ENCODE measurements at regions not wholly inside any gene's neighbourhood (a gene's known extent, or its start where the extent isn't known, plus 50 kb on each side); places are given as distances from the start of the nearest gene placed in this dataset.

- TF ChIP-seq, protein P1, sequence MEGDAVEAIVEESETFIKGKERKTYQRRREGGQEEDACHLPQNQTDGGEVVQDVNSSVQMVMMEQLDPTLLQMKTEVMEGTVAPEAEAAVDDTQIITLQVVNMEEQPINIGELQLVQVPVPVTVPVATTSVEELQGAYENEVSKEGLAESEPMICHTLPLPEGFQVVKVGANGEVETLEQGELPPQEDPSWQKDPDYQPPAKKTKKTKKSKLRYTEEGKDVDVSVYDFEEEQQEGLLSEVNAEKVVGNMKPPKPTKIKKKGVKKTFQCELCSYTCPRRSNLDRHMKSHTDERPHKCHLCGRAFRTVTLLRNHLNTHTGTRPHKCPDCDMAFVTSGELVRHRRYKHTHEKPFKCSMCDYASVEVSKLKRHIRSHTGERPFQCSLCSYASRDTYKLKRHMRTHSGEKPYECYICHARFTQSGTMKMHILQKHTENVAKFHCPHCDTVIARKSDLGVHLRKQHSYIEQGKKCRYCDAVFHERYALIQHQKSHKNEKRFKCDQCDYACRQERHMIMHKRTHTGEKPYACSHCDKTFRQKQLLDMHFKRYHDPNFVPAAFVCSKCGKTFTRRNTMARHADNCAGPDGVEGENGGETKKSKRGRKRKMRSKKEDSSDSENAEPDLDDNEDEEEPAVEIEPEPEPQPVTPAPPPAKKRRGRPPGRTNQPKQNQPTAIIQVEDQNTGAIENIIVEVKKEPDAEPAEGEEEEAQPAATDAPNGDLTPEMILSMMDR (IDR thresholded peaks at IDR 0.05; ENCODE audit: low read depth, low read length), result no peak
- H3K4me3 ChIP-seq (ENCODE audit: low read depth, low read length), result no peak overlapping the region
Observed at GRCh38 chr13:69579351-69579750, 528.3 kb upstream of the ATXN8OS start.

DNA sequence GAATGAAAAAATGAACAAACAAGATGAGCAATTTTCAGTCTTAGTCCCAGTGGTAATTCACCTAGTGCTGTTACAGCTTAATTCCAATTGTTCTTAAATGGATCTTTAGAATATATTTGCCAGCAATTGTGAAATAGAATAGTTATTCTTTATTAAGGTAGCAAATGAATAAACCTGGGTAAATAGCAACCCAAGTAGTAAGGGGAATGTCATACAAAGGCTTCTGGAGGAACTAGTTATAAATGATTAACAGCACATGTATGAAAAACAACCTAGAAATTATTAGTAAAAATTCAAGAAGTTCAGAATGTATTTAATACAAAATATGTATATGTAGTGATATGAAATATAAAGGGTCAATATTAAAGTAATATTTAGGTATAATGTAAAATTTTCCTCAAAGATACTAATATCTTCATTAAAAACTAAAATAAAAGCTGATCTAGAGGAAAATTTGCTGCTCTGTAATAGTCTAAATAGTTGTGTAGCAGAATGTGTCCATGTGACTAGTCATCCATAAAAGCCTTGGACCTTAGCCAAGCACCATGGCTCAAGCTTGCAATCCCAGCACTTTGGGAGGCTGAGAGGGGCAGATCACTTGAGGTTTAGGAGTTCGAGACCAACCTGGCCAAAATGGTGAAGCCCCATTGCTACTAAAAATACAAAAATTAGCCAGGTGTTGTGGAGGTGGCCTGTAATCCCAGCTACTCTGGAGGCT is 535.9 kb upstream of the ATXN8OS start:
- H3K4me3 ChIP-seq (ENCODE audit: low read depth, low read length), result no peak overlapping the region
- TF ChIP-seq, protein P1 (IDR thresholded peaks at IDR 0.05; ENCODE audit: low read depth, low read length), result no peak

GRCh38 chr13:69567514-69567913 is 540.1 kb upstream of the ATXN8OS start:
- H3K4me3 ChIP-seq (ENCODE audit: low read depth, low read length), result no peak overlapping the region
- TF ChIP-seq, protein P1 (IDR thresholded peaks at IDR 0.05; ENCODE audit: low read depth, low read length), result no peak

DNA sequence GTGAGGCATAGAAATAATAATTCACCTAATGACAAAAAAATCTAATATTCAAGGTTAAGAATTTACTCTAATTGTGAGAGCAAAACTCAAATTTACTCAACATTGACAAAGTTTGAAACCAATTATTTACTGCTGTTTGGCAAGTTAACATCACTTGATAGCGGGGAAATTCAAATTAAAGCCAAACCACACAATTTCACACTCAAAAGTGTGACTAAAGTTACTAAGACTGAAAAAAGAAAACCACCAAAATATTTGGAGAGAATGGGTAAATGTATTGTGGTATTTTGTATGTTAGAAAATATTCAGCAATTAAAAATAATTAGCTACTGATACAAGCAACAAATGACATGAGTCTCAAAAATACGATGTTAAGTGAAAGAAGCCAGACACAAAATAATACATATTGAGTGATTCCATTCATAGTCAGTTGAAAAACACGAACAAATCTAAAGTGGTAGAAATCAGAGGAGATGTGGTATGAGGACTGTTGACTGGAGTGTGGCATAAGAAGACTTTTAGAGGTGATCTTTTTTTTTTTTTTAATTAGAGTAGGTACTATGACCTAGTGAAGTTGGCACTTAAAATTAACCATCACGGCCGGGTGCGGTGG is 541.4 kb upstream of the ATXN8OS start:
- TF ChIP-seq, protein P1 (IDR thresholded peaks at IDR 0.05; ENCODE audit: low read depth, low read length), result no peak

DNA sequence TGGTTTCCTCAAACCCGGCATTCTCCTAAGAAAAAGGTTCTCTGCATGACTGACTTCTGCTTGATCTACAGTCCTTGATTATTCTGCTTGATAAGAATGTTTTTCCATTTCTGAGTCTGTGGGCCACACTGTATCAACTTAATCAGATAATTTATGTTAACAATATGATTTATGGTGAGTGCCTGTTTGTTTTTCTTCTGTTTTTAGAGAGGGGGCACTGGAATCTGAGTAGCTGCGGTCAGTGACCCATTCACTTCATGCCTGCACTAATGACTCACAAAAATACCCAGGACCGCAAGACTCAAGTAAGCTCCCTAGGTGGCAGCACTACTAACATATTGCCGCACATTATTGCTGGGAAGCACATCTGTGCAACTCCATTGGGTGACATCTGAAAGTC is 542.3 kb upstream of the ATXN8OS start:
- no peak overlapping the region for H3K4me3 ChIP-seq (ENCODE audit: low read depth, low read length)
- TF ChIP-seq, protein P1 (IDR thresholded peaks at IDR 0.05; ENCODE audit: low read depth, low read length), result no peak

More for the DNA sequence above, 541.4 kb upstream of the ATXN8OS start:
- no peak overlapping the region for H3K4me3 ChIP-seq (ENCODE audit: low read depth, low read length)

- no peak overlapping the region for H3K4me3 ChIP-seq (ENCODE audit: low read depth, low read length)
- TF ChIP-seq, protein P1 (IDR thresholded peaks at IDR 0.05; ENCODE audit: low read depth, low read length), result no peak
Observed at GRCh38 chr13:69556540-69557196, 551.0 kb upstream of the ATXN8OS start.

- no peak overlapping the region for H3K4me3 ChIP-seq (ENCODE audit: low read depth, low read length)
- TF ChIP-seq, protein P1 (IDR thresholded peaks at IDR 0.05; ENCODE audit: low read depth, low read length), result no peak
Observed at GRCh38 chr13:69553976-69554375, 553.6 kb upstream of the ATXN8OS start.

All from WI38 (cell line).